H1 (cell line): ENCODE measurements at regions not wholly inside any gene's neighbourhood (a gene's known extent, or its start where the extent isn't known, plus 50 kb on each side); places are given as distances from the start of the nearest gene placed in this dataset.

ENCODE experiments used
- CHD7 ChIP-seq: fragments of 300-600 bp; sonication (generic); IDR thresholded peaks from 2 replicates; pipeline ENCODE4 v1.7.1; 2012; ENCODE audit warnings: low read length, moderate library complexity, mild to moderate bottlenecking, inconsistent platforms; ENCODE audit not compliant: insufficient replicate concordance
- E2F6 ChIP-seq: IDR thresholded peaks from 2 replicates; pipeline ENCODE4 v1.6.1; 2012; ENCODE audit warnings: inconsistent platforms
- FOSL1 ChIP-seq: IDR thresholded peaks from 2 replicates; pipeline ENCODE4 v1.6.1; 2011; ENCODE audit warnings: mild to moderate bottlenecking, low read depth, low read length, moderate library complexity; ENCODE audit not compliant: insufficient read depth
- POU5F1 ChIP-seq: IDR thresholded peaks from 2 replicates; pipeline ENCODE4 v1.6.1; 2011; ENCODE audit warnings: low read depth, mild to moderate bottlenecking, low read length, moderate library complexity
- RNF2 ChIP-seq: fragments of 200-900, 300-1000 bp; sonication (generic); IDR thresholded peaks from 2 replicates; pipeline ENCODE4 v1.7.1; 2016; ENCODE audit warnings: borderline replicate concordance, low read depth, mild to moderate bottlenecking, antibody characterized with exemption, low read length; ENCODE audit not compliant: poor library complexity, severe bottlenecking; ENCODE audit errors: missing control alignments
- SP2 ChIP-seq: IDR thresholded peaks from 2 replicates; pipeline ENCODE4 v1.6.1; 2012; ENCODE audit warnings: mild to moderate bottlenecking, low read length, inconsistent platforms
- TAF1 ChIP-seq: IDR thresholded peaks from 2 replicates; pipeline ENCODE4 v1.6.1; 2011; ENCODE audit warnings: mild to moderate bottlenecking, low read depth, low read length
- TCF12 ChIP-seq: IDR thresholded peaks from 2 replicates; pipeline ENCODE4 v1.6.1; 2011; ENCODE audit warnings: low read depth, mild to moderate bottlenecking, low read length

GRCh38 chr2:120842456-120843439 is 107.1 kb downstream of the GLI2 start (continued):
- no peak for TF ChIP-seq POU5F1
- TF ChIP-seq TAF1, result no peak
- TF ChIP-seq CHD7, result no peak
- no peak for TF ChIP-seq TCF12
- TF ChIP-seq RNF2, result no peak
- TF ChIP-seq SP2, result no peak
- no peak for TF ChIP-seq FOSL1
- TF ChIP-seq E2F6, result no peak
